Fibroblast of lung (primary cell): ENCODE measurements at regions not wholly inside any gene's neighbourhood (a gene's known extent, or its start where the extent isn't known, plus 50 kb on each side); places are given as distances from the start of the nearest gene placed in this dataset.

ENCODE experiments used
- DNase-seq, 2 donors: peaks; one replicate each; pipeline versions ENCODE4 v3.0.0 to v3.0.0-alpha.2; 2010; ENCODE audit warnings: low read depth in 2 of 2
- H2AFZ ChIP-seq: 2 replicates; pipeline ENCODE4 v1.5.1; 2012; ENCODE audit warnings: low read length, control low read depth, inconsistent platforms
- H3K27ac ChIP-seq: 2 replicates; pipeline ENCODE4 v1.5.1; 2011; ENCODE audit warnings: low read length, control low read depth; ENCODE audit not compliant: insufficient read depth
- H3K27me3 ChIP-seq: 2 replicates; pipeline ENCODE4 v1.5.1; 2011; ENCODE audit warnings: mild to moderate bottlenecking, low read length; ENCODE audit not compliant: control insufficient read depth, insufficient read depth
- H3K36me3 ChIP-seq: 2 replicates; pipeline ENCODE4 v1.5.1; 2011; ENCODE audit warnings: low read length; ENCODE audit not compliant: control insufficient read depth, insufficient read depth
- H3K4me1 ChIP-seq: 2 replicates; pipeline ENCODE4 v1.5.1; 2011; ENCODE audit warnings: low read length; ENCODE audit not compliant: control insufficient read depth, insufficient read depth; ENCODE audit errors: extremely low read depth
- H3K4me2 ChIP-seq: 2 replicates; pipeline ENCODE4 v1.5.1; 2011; ENCODE audit warnings: low read length, control low read depth; ENCODE audit not compliant: insufficient read depth; ENCODE audit errors: extremely low read depth
- H3K4me3 ChIP-seq, 4 experiments: fragments of 200-600 bp in 1 of 4; sonication (generic) in 1 of 4; replicated peaks in 1 of 4; 2 replicates each; pipeline ENCODE4 v1.5.1; 2011 to 2016; ENCODE audit warnings: low read length in 4 of 4, low read depth in 3 of 4, mild to moderate bottlenecking in 3 of 4, control low read depth in 2 of 4, inconsistent platforms in 1 of 4, mixed read lengths in 1 of 4; ENCODE audit not compliant: insufficient read depth in 1 of 4; ENCODE audit errors: control extremely low read depth in 1 of 4
- H3K79me2 ChIP-seq: 2 replicates; pipeline ENCODE4 v1.5.1; 2012; ENCODE audit warnings: mild to moderate bottlenecking, low read length, inconsistent platforms; ENCODE audit not compliant: control insufficient read depth, insufficient read depth
- H3K9ac ChIP-seq: 2 replicates; pipeline ENCODE4 v1.5.1; 2011; ENCODE audit warnings: mild to moderate bottlenecking, low read length, control low read depth; ENCODE audit not compliant: insufficient read depth
- H3K9me3 ChIP-seq: 2 replicates; pipeline ENCODE4 v1.5.1; 2012; ENCODE audit warnings: low read depth, low read length; ENCODE audit not compliant: control insufficient read depth, insufficient read depth
- H4K20me1 ChIP-seq: 2 replicates; pipeline ENCODE4 v1.5.1; 2011; ENCODE audit warnings: low read length; ENCODE audit not compliant: control insufficient read depth, insufficient read depth; ENCODE audit errors: extremely low read depth
- CTCF ChIP-seq, 2 donors: IDR thresholded peaks in 1 of 2; conservative IDR thresholded peaks in 1 of 2; 1 replicate in 1 of 2; 2 replicates in 1 of 2; pipeline ENCODE4 v1.5.1; 2011 to 2012; ENCODE audit warnings: low read length in 2 of 2, control low read depth in 1 of 2, inconsistent platforms in 1 of 2, low read depth in 1 of 2, mild to moderate bottlenecking in 1 of 2
- EZH2 ChIP-seq: IDR thresholded peaks from 2 replicates; pipeline ENCODE4 v1.5.1; 2012; ENCODE audit warnings: low read length, control low read depth, mild to moderate bottlenecking; ENCODE audit errors: missing control alignments

GRCh38 chr13:47764817-47765216 lies 236.3 kb downstream of the SUCLA2 start:
- TF ChIP-seq EZH2 (no peak), CTCF (conservative IDR thresholded peaks at IDR 0.05 in 1 of 2, IDR thresholded peaks at IDR 0.05 in 1 of 2; ENCODE audit: low read depth in 1 of 2, low read length in 2 of 2) (no peak)

GRCh38 chr13:47757466-47758080 lies 243.5 kb downstream of the SUCLA2 start:
- H2AFZ ChIP-seq, result no peak overlapping the region
- H3K36me3 ChIP-seq, result no peaks in the 10 kb centered on the region

More at GRCh38 chr13:47764817-47765216, 236.3 kb downstream of the SUCLA2 start:
- Histone ChIP-seq H3K4me2 (no peak overlapping the region), H3K4me3 (no peak overlapping the region), H3K36me3 (no peaks in the 10 kb centered on the region), H3K27me3 (no peaks in the 10 kb centered on the region), H2AFZ (no peak overlapping the region), H4K20me1 (no peaks in the 10 kb centered on the region), H3K4me1 (no peaks in the 10 kb centered on the region), H3K27ac (no peak overlapping the region), H3K79me2 (no peaks in the 10 kb centered on the region), H3K9me3 (no peaks in the 10 kb centered on the region), H3K9ac (no peak overlapping the region)
- DNase-seq, result no peak

GRCh38 chr13:47747901-47748300 lies 253.2 kb downstream of the SUCLA2 start:
- Histone ChIP-seq H3K9me3 (no peaks in the 10 kb centered on the region), H3K36me3 (no peaks in the 10 kb centered on the region), H3K4me1 (no peaks in the 10 kb centered on the region), H3K4me3 (no peak overlapping the region), H2AFZ (no peak overlapping the region), H3K4me2 (no peak overlapping the region), H3K9ac (no peak overlapping the region), H4K20me1 (no peaks in the 10 kb centered on the region), H3K27me3 (no peaks in the 10 kb centered on the region), H3K79me2 (no peaks in the 10 kb centered on the region), H3K27ac (no peak overlapping the region)
- DNase-seq, result no peak
- TF ChIP-seq EZH2 (no peak), CTCF (conservative IDR thresholded peaks at IDR 0.05 in 1 of 2, IDR thresholded peaks at IDR 0.05 in 1 of 2; ENCODE audit: low read depth in 1 of 2, low read length in 2 of 2) (no peak)

More at GRCh38 chr13:47757466-47758080, 243.5 kb downstream of the SUCLA2 start:
- no peaks in the 10 kb centered on the region for H3K79me2 ChIP-seq
- DNase-seq, result no peak
- H3K27ac ChIP-seq, result no peak overlapping the region
- H3K4me1 ChIP-seq, result no peaks in the 10 kb centered on the region
- no peak overlapping the region for H3K9ac ChIP-seq
- no peaks in the 10 kb centered on the region for H4K20me1 ChIP-seq
- no peak overlapping the region for H3K4me2 ChIP-seq
- TF ChIP-seq EZH2, result no peak
- no peak for TF ChIP-seq CTCF (conservative IDR thresholded peaks at IDR 0.05 in 1 of 2, IDR thresholded peaks at IDR 0.05 in 1 of 2; ENCODE audit: low read depth in 1 of 2, low read length in 2 of 2)
- no peaks in the 10 kb centered on the region for H3K9me3 ChIP-seq
- no peaks in the 10 kb centered on the region for H3K27me3 ChIP-seq
- no peak overlapping the region for H3K4me3 ChIP-seq
